ENCODE measurements at regions not wholly inside any gene's neighbourhood (a gene's known extent, or its start where the extent isn't known, plus 50 kb on each side); places are given as distances from the start of the nearest gene placed in this dataset.

DNA sequence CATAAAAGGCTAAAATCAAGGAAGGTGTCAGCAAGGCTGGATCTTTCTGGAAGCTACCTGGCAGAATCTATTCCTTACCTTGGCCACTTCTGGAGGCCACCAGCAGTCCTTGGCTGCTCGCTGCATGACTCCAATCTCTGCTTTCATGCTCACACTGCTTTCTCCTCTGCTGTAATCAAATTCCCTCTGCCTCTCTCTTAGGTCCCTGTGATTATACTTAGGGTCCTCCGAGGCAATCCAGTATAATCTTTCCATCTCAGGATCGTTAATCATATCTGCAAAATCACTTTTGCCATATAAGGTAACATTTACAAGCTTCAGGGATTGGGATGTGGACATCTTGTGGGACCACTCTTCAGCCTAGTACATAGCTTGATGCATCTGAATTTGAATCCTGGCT is 110.7 kb upstream of the IVNS1ABP start:
- DNase-seq, result no peak

DNA sequence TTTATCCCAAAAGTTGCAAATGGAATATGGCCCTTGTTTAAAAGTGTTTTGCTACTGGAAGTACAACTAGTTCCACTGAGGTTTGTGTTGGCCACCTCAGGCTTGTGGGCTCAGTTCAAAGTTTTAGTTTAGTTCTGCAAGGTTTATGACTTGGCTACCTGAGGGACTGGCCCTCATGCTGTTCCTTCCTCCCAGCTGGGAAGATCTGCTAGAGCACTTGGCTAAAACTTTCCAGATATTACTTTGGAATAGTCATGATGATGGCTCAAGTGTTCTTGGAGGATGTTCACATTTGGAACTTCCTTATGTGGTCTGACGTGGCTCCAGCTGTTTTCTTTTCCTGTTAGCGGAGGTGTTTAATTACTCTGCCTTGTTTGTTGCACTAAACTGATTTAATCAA is 110.2 kb upstream of the IVNS1ABP start:
- no peak for DNase-seq

DNA sequence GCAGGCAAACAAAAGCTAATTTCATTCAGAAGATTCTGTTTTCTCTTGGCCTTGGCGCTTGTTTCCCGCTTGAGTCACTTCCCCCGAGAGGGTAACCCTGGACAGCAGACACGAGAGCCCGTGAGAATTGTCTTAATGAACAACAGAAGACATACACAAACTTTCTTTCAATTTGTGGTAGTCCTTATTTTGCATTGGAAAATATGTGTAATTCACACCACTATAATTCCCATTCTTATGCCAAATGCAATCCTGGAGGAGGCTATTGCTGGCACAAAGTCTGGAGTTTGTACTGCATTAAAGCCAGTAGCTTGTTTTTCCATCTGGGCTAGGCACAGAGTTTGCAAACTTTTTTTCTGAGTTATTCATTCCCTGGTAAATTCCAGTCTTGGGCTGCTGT is 109.8 kb upstream of the IVNS1ABP start:
- DNase-seq, result no peak

DNA sequence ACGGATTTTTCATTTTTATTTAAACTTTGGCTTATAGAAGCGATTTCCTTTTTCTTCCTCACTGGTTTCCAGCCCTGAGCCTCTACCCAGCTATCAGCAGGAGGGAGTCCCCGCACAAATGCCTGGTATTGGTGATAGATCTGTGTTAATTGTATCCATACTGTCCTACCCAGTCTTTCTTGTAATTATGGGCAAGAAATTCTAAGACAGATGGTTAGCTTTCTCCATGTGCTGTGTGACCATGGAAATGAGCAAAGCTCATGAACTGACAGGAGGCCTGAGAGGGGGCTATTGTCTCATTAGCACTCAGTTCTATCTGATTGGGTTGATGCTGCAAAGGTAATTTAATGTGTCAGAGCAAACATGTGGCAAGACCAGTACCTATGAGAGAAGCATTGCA is 108.1 kb upstream of the IVNS1ABP start:
- no peak for DNase-seq

DNA sequence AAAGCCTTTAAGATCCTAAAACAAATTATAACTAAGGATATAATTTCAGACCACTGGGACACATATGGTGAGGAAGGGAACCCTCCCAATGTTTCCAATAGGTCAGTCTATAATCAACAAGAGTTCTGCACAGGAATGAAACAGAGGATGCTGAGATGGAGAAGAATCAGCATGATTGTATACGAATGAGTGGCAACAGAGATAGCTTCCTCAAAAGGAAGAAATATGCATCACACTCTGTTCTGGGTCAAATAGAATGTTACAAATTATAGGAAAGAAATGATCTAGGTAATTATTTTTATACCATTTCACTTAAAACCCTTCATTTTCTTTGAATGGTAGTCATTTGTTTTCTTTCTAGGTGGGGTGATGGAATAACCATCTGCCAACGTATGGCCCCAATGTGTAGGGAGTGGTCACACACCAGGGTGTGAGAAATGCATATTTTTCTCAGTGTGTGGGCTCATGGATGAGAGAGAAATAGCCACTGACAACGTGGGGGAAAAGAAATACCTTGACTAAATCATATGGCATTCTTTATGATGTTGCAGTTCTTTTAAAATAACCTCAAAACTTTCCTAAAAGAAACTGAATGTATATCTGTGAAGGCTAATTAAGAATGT is 104.6 kb upstream of the IVNS1ABP start:
- DNase-seq, result no peak

DNA sequence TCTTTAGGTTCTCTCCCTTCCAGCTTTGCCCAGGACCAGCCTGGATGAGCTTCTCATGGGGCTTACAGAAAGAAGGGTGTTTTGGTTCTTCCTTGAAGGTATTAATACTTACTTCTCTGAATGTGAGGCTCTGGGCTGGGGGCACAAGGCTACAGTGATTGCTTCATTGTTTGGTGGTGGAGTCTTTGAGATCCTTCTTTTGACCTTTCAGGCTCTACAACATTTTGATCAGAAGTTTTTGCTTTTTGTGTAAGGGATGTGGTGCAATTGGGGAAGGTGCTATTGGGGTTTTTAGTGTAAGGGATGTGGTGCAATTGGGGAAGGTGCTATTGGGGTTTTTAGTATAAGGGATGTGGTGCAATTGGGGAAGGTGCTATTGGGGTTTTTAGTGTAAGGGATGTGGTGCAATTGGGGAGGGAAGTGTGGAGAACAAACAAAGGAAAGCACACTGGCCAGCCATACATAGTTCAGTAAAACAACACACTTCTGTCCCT is 103.6 kb upstream of the IVNS1ABP start:
- no peak for DNase-seq

DNA sequence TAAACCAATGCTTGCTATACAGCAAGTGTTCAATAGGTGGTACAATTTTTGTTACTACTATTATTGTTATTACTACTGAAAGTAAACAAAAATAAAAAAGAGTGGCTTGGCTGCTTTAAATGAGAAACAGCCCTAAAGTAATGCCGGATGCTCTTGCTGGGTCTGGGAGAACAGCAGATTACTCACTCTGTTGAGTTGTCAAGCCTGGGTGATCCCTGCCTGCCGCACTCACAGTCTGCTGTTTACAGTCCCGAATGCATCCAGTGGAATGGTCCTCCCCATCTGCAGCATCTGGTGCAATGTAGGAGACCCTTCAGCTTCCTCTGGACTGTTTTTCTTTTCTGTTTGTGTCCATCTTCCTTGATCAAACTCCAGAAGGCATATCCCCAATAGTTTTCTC is 102.7 kb upstream of the IVNS1ABP start:
- no peak for DNase-seq

DNA sequence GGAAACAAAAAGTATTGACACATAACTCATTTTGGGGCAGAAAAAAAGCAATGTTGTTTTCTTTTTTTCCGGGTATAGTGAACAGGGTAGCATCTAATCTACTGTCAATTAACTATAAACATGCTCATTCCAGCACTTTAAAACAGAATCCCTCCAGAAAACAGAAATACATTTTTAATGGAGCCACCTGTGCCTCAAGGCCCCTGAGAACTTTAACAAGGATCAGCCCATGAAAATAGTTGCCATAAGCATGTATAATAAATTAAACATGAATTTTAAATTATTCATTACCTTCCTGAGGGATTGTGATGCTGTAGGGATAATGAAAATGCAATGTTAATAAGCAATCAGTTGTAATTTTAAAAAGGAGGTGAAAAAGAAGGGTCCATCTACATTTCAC is 101.4 kb upstream of the IVNS1ABP start:
- no peak for DNase-seq

DNA sequence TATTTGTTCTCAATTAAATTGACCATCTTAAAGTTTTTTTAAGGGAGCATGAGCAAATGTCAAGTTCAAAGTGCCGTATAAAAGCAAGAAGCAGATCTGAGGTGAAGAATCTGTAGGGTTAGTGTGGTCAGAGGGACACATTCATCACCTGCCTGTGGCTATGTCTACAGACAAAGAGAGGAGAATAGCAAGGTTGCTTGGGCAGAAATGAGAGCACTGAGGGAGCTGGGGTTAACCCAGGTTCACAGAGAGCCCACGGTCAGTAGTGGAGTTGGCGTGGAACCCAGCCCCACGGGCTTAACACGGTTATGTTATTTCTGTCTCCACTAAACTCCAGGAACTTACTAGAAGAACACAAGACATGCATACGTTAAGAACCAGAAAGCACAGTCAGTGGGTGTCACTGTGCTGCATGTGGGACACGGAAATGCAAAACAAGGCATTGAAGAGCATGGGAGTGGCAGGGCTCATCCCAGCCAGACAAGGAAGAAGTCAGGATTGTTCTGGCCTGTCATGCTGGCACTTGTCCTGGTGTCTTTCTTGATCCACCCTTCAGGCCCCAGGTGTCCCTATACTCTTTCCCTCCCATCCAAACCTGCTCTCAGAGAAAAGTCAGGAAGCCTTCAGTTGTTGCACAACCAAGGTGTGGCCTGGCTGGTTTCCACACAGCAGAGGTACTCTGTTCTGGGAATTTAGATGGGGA is 95.5 kb upstream of the IVNS1ABP start:
- DNase-seq, result no peak

DNA sequence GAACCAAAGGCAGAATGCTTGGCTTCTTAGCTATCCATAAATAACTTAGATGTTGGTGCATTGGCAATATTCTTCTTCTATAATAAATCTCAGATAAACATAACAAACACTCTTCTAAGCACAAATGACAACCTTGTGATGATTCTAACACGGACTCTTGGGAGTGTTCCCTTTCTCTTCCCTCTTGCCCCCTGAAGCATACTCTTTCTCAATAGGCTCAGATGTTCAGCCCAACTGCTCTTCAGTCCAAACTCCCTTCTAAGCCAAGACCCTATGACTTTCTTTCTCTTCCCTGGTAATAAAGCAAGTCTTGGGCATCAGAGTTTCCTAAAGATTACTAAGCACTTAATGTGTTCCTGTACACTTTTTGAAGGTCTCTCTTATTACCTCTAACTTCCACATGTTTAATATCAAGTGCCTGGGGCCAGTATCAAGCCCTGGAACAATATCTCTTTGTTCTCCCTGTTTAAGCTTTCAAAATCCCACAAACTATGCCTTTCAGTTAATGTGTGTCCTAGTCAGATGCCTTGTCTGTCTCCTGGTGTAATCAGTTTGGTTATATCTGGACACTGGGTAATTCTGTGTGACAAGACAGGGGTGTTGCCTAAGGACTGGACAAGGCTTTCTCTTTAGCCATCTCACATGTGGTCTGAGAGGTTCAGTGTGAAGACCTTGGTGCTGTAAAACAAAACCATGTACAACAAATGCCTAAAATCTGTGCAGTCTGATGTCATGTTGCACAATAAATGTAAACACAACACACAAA is 92.9 kb upstream of the IVNS1ABP start:
- no peak for DNase-seq

DNA sequence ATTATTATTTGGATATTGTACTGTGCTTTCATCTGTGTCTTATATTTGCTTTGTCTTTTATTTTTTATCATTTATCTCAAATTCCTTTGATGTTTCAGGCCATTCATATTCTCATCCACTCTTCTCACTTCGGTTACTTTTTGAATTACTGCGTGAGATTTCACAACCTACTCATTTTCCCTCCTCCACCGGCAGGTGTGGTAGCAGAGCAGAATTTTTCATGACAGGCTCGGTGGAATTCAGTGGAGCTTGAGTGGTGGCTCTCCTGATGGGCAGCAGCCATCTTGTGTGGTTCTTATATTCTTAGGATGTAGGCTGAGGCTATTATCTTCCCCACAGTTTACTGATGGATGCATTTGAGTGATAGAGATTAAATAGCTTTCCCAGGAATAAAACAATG is 92.3 kb upstream of the IVNS1ABP start:
- DNase-seq, result no peak

DNA sequence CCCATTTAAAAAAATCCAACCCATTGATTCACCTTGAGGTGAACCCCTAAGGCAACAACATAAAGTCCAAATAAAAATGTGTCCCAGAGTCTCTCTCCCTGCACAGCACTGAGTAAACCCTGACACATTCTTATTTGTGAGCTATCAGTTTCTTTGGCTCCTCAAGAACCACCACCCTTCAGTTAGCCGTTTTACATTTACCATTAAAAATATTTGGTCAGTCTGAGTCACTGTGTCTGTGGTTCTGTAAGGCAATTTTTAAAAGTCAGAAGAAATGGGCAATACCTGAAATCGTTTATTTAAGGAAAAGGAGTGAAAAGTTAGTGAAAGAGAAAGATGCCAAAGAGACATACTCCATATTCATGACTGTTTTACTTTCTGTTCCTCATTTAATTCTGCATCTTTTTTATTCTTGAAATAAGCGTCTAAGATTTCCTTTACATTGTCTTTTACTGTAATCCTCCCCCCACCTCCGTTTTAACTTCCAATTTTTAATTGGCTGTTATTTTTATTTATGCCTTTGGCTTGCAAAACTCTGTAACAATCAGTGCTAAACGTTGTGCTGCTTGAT is 91.7 kb upstream of the IVNS1ABP start:
- no peak for DNase-seq

DNA sequence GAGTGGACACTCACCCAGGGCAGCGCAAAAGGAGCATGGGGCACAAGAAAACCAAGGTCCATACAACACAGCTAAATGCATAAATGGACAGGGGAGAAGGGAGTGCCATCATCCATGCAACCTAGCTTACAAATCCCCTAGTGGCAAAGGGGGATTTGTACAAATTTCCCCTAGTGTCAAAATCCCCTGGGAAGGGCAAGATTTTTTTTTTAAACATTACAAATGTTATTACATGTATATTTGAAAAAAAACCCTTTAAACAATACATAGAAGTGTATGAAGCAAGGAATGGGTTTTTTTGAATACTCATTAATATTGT is 89.6 kb upstream of the IVNS1ABP start:
- no peak for DNase-seq

DNA sequence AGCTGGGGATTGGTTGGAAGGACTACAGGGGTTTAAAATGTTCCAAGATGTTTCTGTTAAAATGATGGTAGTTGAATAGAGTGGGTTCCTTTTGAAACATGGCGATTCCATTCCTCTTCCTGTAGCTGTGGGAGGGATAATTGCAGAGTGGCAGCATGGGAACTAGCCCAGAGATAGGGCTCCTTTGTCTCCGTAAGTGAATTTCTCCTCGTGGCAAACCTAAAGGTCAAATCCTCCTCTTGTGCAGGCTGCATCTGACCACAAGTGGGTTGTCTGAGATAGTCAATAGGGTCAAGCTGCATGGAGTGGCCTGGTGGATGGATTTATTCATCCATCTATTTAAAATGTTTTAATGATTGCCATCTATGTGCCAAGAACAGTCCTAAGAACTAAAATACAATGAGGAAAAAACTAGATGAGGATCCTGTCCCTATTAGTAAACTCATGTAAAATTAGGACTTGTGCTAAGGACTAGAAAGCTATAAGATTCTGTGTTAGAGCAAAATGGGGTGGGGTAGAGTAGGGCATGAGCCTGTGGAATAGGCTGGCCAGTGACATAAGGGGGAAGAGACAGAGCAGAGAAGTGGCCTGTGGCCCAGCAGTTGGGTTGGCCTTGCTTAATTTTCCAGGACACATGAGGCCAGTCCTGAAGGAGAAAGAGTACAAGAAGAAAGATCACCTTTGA is 89.1 kb upstream of the IVNS1ABP start:
- no peak for DNase-seq

DNA sequence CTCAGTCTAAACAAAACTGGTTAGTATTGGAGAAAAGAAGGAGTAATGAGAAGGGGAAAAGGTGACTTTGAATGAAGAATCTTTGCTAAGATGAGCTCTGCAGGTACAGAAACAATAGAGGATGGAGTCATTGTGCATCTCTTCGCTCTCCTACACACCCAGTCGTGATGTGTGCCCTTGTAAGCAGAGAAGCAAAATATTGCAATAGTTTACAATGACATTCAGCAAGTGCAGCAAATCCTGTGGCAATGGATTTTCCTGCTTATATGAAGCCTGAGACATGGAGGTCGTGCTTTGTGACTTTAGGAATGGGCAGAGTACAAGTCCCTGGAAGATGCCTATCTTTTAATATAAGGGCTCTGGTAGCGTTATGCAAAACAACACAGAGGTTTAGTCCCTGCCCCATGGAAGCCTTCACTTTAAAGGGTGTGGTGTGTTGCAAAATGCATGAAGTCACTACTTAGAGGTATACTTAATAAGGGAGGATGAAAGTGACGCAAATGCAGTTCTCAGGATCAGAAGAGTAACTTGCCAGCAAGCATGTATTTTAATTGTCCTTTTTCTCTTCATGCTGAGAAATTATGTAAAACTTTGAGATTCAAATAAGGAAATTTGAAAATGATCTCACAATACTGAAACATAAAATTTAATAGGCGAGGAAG is 88.0 kb upstream of the IVNS1ABP start:
- no peak for DNase-seq

DNA sequence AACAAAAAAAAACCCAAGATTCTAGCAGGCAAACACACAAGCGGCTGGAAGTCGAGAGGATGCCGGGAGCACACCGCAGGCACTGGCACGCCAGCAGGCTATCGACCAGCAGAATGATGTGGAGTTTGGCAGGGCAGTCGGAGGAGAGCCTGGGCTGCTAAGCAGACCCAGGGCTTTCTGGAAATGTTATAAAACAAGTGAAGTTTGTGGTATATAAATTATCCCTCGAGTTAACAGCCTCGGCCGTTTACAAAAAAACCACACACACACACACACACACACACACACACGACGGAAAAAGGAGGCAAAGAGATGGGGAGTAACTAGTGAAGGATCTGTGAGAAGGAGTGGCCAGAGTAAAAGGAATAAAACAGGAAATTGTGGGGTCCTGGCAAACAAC is 87.2 kb upstream of the IVNS1ABP start:
- no peak for DNase-seq

DNA sequence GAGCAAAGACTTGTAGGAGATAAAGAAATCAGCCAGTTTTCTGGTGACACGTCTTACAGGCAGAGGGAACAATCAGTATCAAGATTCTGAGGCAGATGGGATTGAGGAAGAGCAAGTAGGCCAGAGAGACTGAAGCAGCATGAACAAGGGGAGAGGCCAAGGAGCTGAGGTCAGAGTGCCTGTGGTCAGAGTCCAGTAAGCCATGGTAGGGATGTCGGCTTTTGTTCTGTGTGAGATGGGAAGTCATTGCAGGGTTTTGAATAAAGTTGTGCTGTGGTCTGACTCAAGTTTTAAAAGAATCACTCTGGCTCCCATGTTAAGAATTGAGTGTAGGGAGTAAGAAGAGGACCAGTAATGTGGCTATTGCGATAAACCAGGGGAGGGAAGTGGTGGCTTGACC is 85.9 kb upstream of the IVNS1ABP start:
- no peak for DNase-seq

DNA sequence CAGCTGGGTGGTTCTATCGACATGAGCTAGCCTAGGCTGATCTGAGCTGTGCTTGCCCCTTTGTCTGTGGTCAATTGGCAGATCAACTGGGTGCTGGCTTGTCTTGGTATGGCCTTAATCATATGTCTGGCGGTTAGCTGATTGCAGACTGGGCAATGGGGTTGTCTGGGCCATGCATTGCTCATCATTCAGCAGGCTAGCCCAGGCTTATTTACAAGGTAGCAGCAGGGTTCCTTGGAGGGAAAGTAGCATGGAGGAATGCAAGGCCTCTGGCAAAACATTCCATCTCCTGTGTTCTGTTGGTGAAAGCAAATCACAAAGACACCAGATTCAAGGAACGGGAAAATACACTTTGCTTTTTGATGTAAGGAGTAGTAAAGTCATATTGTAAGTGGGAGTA is 84.0 kb upstream of the IVNS1ABP start:
- DNase-seq, result no peak

DNA sequence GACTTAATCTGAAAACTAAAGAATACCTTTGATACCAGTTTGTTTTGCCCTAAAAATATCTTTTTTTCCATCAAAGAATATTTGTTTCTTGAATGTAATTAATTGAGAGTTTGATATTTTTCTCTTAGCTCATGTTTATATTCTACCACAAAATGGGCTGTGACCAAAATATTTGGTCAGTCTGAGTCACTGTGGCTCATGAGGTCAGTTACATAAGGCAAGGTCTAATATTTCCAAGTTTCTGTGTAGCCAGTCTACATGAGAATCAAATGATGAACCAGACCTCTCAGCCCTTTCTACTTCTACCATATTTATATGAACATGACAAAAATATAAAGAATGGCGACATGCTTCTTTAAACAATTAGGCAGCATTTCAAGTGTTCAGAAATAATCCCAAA is 83.0 kb upstream of the IVNS1ABP start:
- no peak for DNase-seq

DNA sequence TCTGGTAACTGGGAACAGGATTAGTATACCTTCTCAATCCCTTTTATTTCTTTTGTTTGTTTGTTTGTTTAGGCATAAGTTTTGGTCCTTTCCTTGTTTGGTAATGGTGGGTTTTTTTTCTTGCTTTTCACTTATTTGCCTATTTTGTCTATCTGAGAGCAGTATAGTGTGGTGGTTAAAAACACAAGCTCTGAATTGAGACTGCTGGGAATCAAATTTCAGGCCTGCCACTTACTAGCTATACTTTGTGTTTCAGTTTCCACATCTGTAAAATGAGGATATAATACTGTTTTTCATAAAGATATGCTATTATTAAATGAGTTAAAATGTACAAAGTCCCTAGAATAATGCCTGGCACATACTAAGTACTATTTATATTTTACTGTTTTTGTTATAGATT is 81.6 kb upstream of the IVNS1ABP start:
- DNase-seq, result no peak

DNA sequence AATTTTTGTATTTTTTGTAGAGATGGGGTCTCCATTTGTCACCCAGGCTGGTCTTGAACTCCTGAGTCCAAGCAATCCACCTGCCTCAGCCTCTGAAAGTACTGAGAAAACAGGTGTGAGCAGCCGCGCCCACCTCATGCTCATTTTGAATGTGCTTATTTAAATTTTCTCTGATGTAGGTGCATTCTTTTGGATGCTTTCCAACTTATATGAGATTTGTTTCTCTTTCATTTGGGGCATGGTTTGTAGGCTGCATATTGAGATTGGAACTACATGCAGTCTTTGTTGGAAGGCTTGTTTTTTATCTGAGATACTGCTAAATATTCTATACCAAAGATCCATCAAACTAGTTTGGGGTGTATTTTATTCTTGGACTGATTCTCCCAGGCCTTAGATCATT is 81.0 kb upstream of the IVNS1ABP start:
- DNase-seq, result no peak

DNA sequence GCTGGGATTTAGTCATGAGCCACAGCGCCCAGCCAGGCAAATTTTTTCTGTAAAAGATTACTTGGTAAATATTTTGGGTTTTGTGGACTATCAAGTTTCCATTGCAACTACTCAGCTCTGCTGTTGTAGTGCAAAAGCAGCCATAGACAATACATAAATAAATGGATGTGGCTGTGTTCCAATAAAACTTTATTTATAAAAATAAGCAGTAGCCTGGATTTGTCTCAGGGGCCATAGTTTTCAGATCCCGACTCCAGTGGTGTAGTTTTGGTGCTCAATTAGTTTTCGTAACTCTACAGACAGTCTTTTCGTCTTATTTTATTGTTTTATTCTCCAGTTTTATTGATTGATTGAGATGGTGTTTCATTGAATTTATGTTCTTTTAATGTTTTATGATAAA is 80.1 kb upstream of the IVNS1ABP start:
- DNase-seq, result no peak

DNA sequence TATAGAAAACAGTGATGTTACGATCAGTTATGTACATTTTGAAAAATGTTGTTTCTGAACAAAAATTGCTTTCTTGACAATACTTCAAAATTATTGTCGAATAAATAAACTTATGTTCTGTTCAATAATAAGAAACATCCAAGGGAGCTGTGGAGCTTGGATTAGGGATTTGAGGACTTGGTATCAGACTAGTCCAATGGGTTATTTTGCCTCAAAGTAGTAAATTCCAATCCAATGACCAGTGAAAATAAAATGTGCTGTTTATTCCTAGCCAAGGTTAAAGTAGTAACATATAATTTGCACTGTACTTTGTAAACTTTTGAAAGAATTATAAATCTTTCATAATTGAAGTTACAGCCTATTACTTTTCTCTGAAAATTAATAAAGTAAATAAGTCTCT is 79.1 kb upstream of the IVNS1ABP start:
- DNase-seq, result no peak
